H54 (cell line): ENCODE measurements at regions not wholly inside any gene's neighbourhood (a gene's known extent, or its start where the extent isn't known, plus 50 kb on each side); places are given as distances from the start of the nearest gene placed in this dataset.

Experiments used
- DNase-seq: peaks from one replicate; pipeline ENCODE4 v3.0.0; 2011; ENCODE audit warnings: low spot score, mixed read lengths; ENCODE audit not compliant: insufficient read length
- FAIRE-seq: peaks from 3 replicates; lab custom pipeline; 2011; peaks lifted over from hg19 to GRCh38; lab: Jason Lieb, UNC
- POLR2A ChIP-seq: IDR thresholded peaks from 2 replicates; pipeline ENCODE4 v1.6.1; 2011; ENCODE audit warnings: low read depth, mild to moderate bottlenecking, low read length

DNA sequence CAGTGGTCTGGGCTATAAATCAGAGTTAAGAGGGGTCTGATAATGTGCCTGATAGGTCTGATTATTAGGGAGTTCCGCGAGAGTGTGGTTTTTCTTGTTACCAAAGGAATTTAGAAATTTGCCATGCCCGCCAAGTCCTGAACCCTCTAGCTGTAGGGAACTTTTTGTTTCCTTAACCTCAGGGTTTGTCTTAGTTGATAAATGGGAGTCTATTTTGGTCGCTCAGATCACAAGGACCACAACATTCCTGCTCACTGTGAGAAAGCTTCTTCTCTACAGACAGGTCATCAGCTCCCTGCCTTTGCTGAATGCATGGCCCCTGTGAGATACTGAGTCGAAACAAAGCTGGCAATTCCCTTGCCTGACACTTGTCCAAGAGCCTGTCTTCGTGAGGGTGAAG is 497.8 kb downstream of the HS3ST4 start:
- FAIRE-seq: no peak
- no peak for TF ChIP-seq POLR2A
- no peak for DNase-seq

- TF ChIP-seq POLR2A: no peak
- DNase-seq (no peak), FAIRE-seq (no peak)
Observed at GRCh38 chr16:26194526-26194925, 502.8 kb downstream of the HS3ST4 start.

- FAIRE-seq (no peak), DNase-seq (no peak)
- TF ChIP-seq POLR2A: no peak
Observed at GRCh38 chr16:26195225-26195624, 503.5 kb downstream of the HS3ST4 start.

DNA sequence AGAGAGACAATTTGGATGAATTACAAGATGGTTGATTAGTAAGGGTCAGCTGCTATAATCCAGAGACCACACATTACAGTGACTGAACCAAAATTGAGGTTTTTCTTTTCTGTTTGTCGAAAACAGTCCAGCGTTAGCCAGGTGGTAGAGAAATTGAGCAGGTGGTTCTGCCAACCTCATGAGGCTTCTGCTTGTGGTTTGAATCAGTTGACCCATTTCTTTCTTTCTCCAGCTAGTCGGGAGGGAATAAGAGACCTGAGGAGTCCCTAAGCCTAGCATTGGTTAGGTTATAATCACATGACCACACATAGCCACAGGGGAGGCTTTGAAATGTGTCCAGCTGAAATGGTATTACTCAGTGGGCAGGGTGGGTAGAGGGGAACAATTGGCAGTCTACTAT is 504.6 kb downstream of the HS3ST4 start:
- DNase-seq: no peak
- TF ChIP-seq POLR2A: no peak

DNA sequence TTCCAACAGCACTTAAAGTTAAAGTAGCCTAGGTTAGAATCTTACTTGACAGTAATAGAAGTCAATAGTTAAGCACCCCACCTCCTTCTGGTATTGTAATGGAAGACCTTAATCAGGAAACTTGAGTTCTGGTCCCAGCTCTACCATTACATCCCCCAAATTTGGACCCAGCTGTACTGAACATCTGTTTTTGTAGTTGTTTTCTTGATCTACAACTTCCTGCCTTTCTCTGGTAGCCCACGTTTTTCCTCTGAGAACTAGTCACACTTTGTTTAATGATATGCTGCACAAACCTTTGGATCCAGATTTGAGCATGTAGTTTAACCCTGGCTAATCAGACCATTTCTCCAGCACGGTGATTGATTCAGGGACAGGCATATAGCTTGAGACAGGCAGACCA is 505.0 kb downstream of the HS3ST4 start:
- no peak for TF ChIP-seq POLR2A
- DNase-seq (no peak), FAIRE-seq (no peak)

More for the DNA sequence above, 504.6 kb downstream of the HS3ST4 start:
- FAIRE-seq: no peak

- no peak for TF ChIP-seq POLR2A
- FAIRE-seq: no peak
- DNase-seq: no peak
Observed at GRCh38 chr16:26197707-26198106, 505.9 kb downstream of the HS3ST4 start.

DNA sequence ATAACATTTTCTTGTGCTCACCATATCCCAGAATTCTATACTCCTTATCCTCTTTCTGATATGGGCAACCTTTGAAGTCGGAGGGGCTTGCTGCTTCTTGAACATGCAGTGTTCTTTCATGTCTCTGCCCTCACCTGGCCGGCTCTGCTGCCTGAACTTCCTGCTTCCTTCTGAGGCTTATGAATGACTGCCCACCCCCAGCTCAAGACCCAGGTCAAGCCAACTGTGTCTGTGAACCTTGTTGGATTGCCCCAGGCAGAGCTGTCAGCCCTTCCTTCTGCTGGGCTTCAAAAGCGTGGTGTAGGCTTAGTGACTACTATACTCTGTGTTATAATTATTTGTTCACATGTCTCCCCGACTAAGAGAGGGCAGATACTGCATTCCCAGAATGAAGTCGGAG is 506.5 kb downstream of the HS3ST4 start:
- FAIRE-seq: no peak
- no peak for DNase-seq
- TF ChIP-seq POLR2A: no peak

DNA sequence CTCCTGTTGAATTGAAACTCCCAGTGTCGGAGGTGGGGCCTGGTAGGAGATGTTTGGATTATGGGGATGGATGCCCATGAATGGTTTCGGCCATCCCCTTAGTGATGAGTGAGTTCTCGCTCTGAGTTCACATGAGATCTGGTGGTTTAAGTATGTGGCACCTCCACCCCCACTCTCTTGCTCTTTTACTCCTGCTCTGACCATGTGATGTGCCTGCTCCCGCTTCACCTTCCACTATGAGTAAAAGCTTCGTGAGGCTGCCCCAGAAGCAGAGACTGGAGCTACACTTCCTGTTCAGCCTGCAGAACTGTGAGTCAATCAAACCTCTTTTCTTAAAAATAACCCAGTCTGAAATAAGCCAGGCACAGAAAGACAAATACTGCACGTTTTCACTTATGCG is 512.4 kb downstream of the HS3ST4 start:
- FAIRE-seq (no peak), DNase-seq (no peak)
- no peak for TF ChIP-seq POLR2A

DNA sequence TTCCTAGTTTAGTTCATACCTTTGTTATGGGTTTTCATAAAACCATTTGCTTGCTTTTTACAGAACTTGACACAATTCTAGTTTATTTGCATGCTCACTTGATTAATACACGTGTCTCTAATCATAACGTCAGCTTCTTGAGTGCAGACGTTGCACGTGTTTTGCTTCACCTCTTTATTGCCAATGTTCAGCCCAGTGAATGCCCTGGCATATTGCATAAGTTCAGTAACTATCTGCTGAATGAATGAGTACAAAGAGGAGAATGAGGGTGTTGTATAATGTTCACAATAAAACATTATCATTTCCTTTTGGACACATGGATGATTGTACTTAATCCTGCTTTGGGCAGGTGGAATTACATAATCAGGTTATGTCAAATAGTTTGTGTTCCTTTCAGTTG is 519.8 kb downstream of the HS3ST4 start:
- TF ChIP-seq POLR2A: no peak
- FAIRE-seq (no peak), DNase-seq (no peak)

DNA sequence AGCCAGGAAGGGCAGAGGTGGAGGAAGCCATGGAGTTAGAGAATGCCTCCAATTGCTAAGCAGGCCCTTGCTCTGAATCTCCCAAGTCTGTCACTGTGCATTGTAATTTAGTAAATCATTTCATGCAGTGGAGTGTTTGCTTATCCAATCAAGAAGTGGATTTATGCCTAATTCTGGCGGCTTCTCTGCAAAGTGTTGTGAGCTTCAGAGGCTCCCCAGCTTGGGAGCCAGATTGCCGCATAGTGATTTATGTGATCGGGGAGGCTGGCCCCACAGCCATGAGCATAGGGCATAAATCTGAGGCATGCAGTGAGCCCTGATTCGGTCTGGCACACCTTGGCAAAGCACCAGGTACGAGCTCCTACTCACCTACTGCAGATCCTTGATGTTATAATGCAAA is 520.8 kb downstream of the HS3ST4 start:
- DNase-seq (no peak), FAIRE-seq (no peak)

GRCh38 chr16:26214581-26215174 is 522.9 kb downstream of the HS3ST4 start:
- FAIRE-seq (no peak), DNase-seq (no peak)
- no peak for TF ChIP-seq POLR2A

More for the DNA sequence above, 520.8 kb downstream of the HS3ST4 start:
- no peak for TF ChIP-seq POLR2A

- TF ChIP-seq POLR2A: no peak
- no peak for FAIRE-seq
- DNase-seq: no peak
Observed at GRCh38 chr16:26220894-26221293, 529.1 kb downstream of the HS3ST4 start.

DNA sequence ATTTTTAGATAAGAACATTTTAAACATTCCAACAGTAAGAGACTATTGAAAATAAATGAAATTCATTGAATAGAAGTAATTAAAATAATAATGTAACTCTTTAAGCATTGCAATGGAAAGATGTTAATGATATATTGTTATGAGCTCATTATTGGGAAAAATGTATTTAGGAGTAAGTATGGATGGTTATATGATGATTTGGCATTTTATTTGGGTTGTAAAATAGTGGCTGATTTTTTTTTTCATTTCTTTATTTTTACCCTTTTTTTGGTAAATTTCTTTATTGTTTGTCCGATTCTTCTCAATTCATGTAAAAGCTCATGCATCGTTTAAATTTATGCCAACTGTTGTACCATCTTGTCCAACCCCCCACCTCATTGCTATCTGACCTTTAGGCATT is 539.9 kb downstream of the HS3ST4 start:
- no peak for FAIRE-seq

GRCh38 chr16:26240807-26241206 is 549.0 kb downstream of the HS3ST4 start:
- no peak for TF ChIP-seq POLR2A
- no peak for FAIRE-seq
- no peak for DNase-seq

More for the DNA sequence above, 539.9 kb downstream of the HS3ST4 start:
- no peak for TF ChIP-seq POLR2A
- no peak for DNase-seq

- TF ChIP-seq POLR2A: no peak
- DNase-seq (no peak), FAIRE-seq (no peak)
Observed at GRCh38 chr16:26247063-26247462, 555.3 kb downstream of the HS3ST4 start.

GRCh38 chr16:26252598-26252997 is 560.8 kb downstream of the HS3ST4 start:
- no peak for TF ChIP-seq POLR2A
- DNase-seq (no peak), FAIRE-seq (no peak)

- DNase-seq: no peak
- FAIRE-seq: no peak
Observed at GRCh38 chr16:26261621-26262020, 569.9 kb downstream of the HS3ST4 start.

More at GRCh38 chr16:26261621-26262020, 569.9 kb downstream of the HS3ST4 start:
- TF ChIP-seq POLR2A: no peak
